ENCODE measurements at regions not wholly inside any gene's neighbourhood (a gene's known extent, or its start where the extent isn't known, plus 50 kb on each side); places are given as distances from the start of the nearest gene placed in this dataset.

GRCh38 chr14:94717808-94718207, 52.1 kb downstream of the GSC start:
- H3K4me3 Mint-ChIP-seq, result no peak overlapping the region
- no peaks in the 10 kb centered on the region for H3K4me1 Mint-ChIP-seq (ENCODE audit: low read depth)
- no peaks in the 10 kb centered on the region for H3K9me3 Mint-ChIP-seq
- H3K36me3 Mint-ChIP-seq (ENCODE audit: low read depth), result no peaks in the 10 kb centered on the region
- DNase-seq (ENCODE audit: low spot score), result no peak
- intact Hi-C loops (cut with micrococcal nuclease), result no loop called here
- H3K27ac Mint-ChIP-seq, result no peak overlapping the region
- no peaks in the 10 kb centered on the region for H3K27me3 Mint-ChIP-seq (ENCODE audit: insufficient read depth)

GRCh38 chr14:94716976-94717375, 52.9 kb downstream of the GSC start:
- Mint-ChIP-seq H3K9me3 (no peaks in the 10 kb centered on the region), H3K27ac (no peak overlapping the region), H3K4me1 (ENCODE audit: low read depth) (no peaks in the 10 kb centered on the region)

GRCh38 chr14:94713115-94713514, 56.8 kb downstream of the GSC start:
- H3K4me1 Mint-ChIP-seq (ENCODE audit: low read depth), result no peaks in the 10 kb centered on the region
- H3K9me3 Mint-ChIP-seq, result no peaks in the 10 kb centered on the region
- H3K36me3 Mint-ChIP-seq (ENCODE audit: low read depth), result no peaks in the 10 kb centered on the region
- DNase-seq (ENCODE audit: low spot score), result no peak
- no peak overlapping the region for H3K4me3 Mint-ChIP-seq
- no peaks in the 10 kb centered on the region for H3K27me3 Mint-ChIP-seq (ENCODE audit: insufficient read depth)
- intact Hi-C loops (cut with micrococcal nuclease), result no loop called here
- H3K27ac Mint-ChIP-seq, result no peak overlapping the region

More at GRCh38 chr14:94716976-94717375, 52.9 kb downstream of the GSC start:
- Mint-ChIP-seq H3K36me3 (ENCODE audit: low read depth) (no peaks in the 10 kb centered on the region), H3K27me3 (ENCODE audit: insufficient read depth) (no peaks in the 10 kb centered on the region), H3K4me3 (no peak overlapping the region)
- no peak for DNase-seq (ENCODE audit: low spot score)
- intact Hi-C loops (cut with micrococcal nuclease), result no loop called here

- intact Hi-C loops (cut with micrococcal nuclease), result no loop called here
- H3K9me3 Mint-ChIP-seq, result no peaks in the 10 kb centered on the region
- H3K4me1 Mint-ChIP-seq (ENCODE audit: low read depth), result no peaks in the 10 kb centered on the region
- no peak for DNase-seq (ENCODE audit: low spot score)
- no peaks in the 10 kb centered on the region for H3K36me3 Mint-ChIP-seq (ENCODE audit: low read depth)
- no peak overlapping the region for H3K27ac Mint-ChIP-seq
- H3K27me3 Mint-ChIP-seq (ENCODE audit: insufficient read depth), result no peaks in the 10 kb centered on the region
- H3K4me3 Mint-ChIP-seq, result no peak overlapping the region
Observed at GRCh38 chr14:94710731-94711130, 59.2 kb downstream of the GSC start.

GRCh38 chr14:94707494-94707893, 62.4 kb downstream of the GSC start:
- no peak for DNase-seq (ENCODE audit: low spot score)
- no peaks in the 10 kb centered on the region for H3K4me1 Mint-ChIP-seq (ENCODE audit: low read depth)
- intact Hi-C loops (cut with micrococcal nuclease), result no loop called here
- H3K36me3 Mint-ChIP-seq (ENCODE audit: low read depth), result no peaks in the 10 kb centered on the region
- peaks cover 2% of the 10 kb centered on the region for H3K27me3 Mint-ChIP-seq (ENCODE audit: insufficient read depth)
- H3K27ac Mint-ChIP-seq, result no peak overlapping the region
- H3K9me3 Mint-ChIP-seq, result no peaks in the 10 kb centered on the region
- H3K4me3 Mint-ChIP-seq, result no peak overlapping the region

GRCh38 chr14:94706133-94706532, 63.8 kb downstream of the GSC start:
- H3K4me1 Mint-ChIP-seq (ENCODE audit: low read depth), result no peaks in the 10 kb centered on the region
- H3K36me3 Mint-ChIP-seq (ENCODE audit: low read depth), result no peaks in the 10 kb centered on the region
- intact Hi-C loops (cut with micrococcal nuclease), result no loop called here
- no peak overlapping the region for H3K4me3 Mint-ChIP-seq
- peaks cover 2% of the 10 kb centered on the region for H3K27me3 Mint-ChIP-seq (ENCODE audit: insufficient read depth)
- no peaks in the 10 kb centered on the region for H3K9me3 Mint-ChIP-seq
- H3K27ac Mint-ChIP-seq, result no peak overlapping the region
- no peak for DNase-seq (ENCODE audit: low spot score)

GRCh38 chr14:94702629-94703028, 67.3 kb downstream of the GSC start:
- peaks cover 2% of the 10 kb centered on the region for H3K27me3 Mint-ChIP-seq (ENCODE audit: insufficient read depth)
- H3K4me3 Mint-ChIP-seq, result no peak overlapping the region
- no peak for DNase-seq (ENCODE audit: low spot score)
- H3K27ac Mint-ChIP-seq, result no peak overlapping the region
- no peaks in the 10 kb centered on the region for H3K36me3 Mint-ChIP-seq (ENCODE audit: low read depth)
- intact Hi-C loops (cut with micrococcal nuclease), result no loop called here
- H3K9me3 Mint-ChIP-seq, result no peaks in the 10 kb centered on the region
- no peaks in the 10 kb centered on the region for H3K4me1 Mint-ChIP-seq (ENCODE audit: low read depth)

- peaks cover 2% of the 10 kb centered on the region for H3K27me3 Mint-ChIP-seq (ENCODE audit: insufficient read depth)
Observed at GRCh38 chr14:94701861-94702370, 68.0 kb downstream of the GSC start.

GRCh38 chr14:94700336-94700735, 69.6 kb downstream of the GSC start:
- intact Hi-C loops (cut with micrococcal nuclease), result no loop called here
- Mint-ChIP-seq H3K9me3 (no peaks in the 10 kb centered on the region), H3K4me3 (no peak overlapping the region), H3K27me3 (ENCODE audit: insufficient read depth) (peaks cover 2% of the 10 kb centered on the region), H3K36me3 (ENCODE audit: low read depth) (no peaks in the 10 kb centered on the region), H3K27ac (no peak overlapping the region), H3K4me1 (ENCODE audit: low read depth) (no peaks in the 10 kb centered on the region)
- DNase-seq (ENCODE audit: low spot score), result no peak

More at GRCh38 chr14:94701861-94702370, 68.0 kb downstream of the GSC start:
- no peaks in the 10 kb centered on the region for H3K4me1 Mint-ChIP-seq (ENCODE audit: low read depth)
- intact Hi-C loops (cut with micrococcal nuclease), result no loop called here
- H3K36me3 Mint-ChIP-seq (ENCODE audit: low read depth), result no peaks in the 10 kb centered on the region
- no peak overlapping the region for H3K4me3 Mint-ChIP-seq
- no peak for DNase-seq (ENCODE audit: low spot score)
- H3K27ac Mint-ChIP-seq, result no peak overlapping the region
- H3K9me3 Mint-ChIP-seq, result no peaks in the 10 kb centered on the region

- intact Hi-C loops (cut with micrococcal nuclease), result loop anchor here (10.0 kb wide), 1 partner anchor 665 kb away; no protein-coding TSS in a partner anchor
- Mint-ChIP-seq H3K36me3 (ENCODE audit: low read depth) (no peaks in the 10 kb centered on the region), H3K27me3 (ENCODE audit: insufficient read depth) (peaks cover 2% of the 10 kb centered on the region), H3K4me3 (no peak overlapping the region), H3K4me1 (ENCODE audit: low read depth) (no peaks in the 10 kb centered on the region), H3K9me3 (no peaks in the 10 kb centered on the region), H3K27ac (no peak overlapping the region)
- DNase-seq (ENCODE audit: low spot score), result no peak
Observed at GRCh38 chr14:94699831-94700230, 70.1 kb downstream of the GSC start.

- no peaks in the 10 kb centered on the region for H3K27me3 Mint-ChIP-seq (ENCODE audit: insufficient read depth)
- no peak for DNase-seq (ENCODE audit: low spot score)
- H3K9me3 Mint-ChIP-seq, result no peaks in the 10 kb centered on the region
- H3K36me3 Mint-ChIP-seq (ENCODE audit: low read depth), result no peaks in the 10 kb centered on the region
- H3K4me3 Mint-ChIP-seq, result no peak overlapping the region
- intact Hi-C loops (cut with micrococcal nuclease), result loop anchor here (10.0 kb wide), 1 partner anchor 667 kb away; no protein-coding TSS in a partner anchor
- no peaks in the 10 kb centered on the region for H3K4me1 Mint-ChIP-seq (ENCODE audit: low read depth)
- H3K27ac Mint-ChIP-seq, result no peak overlapping the region
Observed at GRCh38 chr14:94697773-94698556, 71.9 kb downstream of the GSC start.

GRCh38 chr14:94696518-94696917, 73.4 kb downstream of the GSC start:
- intact Hi-C loops (cut with micrococcal nuclease), result loop anchor here (10.0 kb wide), 1 partner anchor 668 kb away; no protein-coding TSS in a partner anchor
- H3K27ac Mint-ChIP-seq, result no peak overlapping the region

GRCh38 chr14:94695231-94695630, 74.7 kb downstream of the GSC start:
- Mint-ChIP-seq H3K27ac (no peak overlapping the region), H3K4me1 (ENCODE audit: low read depth) (no peaks in the 10 kb centered on the region), H3K9me3 (no peaks in the 10 kb centered on the region), H3K27me3 (ENCODE audit: insufficient read depth) (peaks cover 5% of the 10 kb centered on the region), H3K36me3 (ENCODE audit: low read depth) (no peaks in the 10 kb centered on the region), H3K4me3 (no peak overlapping the region)
- intact Hi-C loops (cut with micrococcal nuclease), result loop anchor here (10.0 kb wide), 1 partner anchor 670 kb away; no protein-coding TSS in a partner anchor
- no peak for DNase-seq (ENCODE audit: low spot score)

More at GRCh38 chr14:94696518-94696917, 73.4 kb downstream of the GSC start:
- no peak for DNase-seq (ENCODE audit: low spot score)
- H3K4me1 Mint-ChIP-seq (ENCODE audit: low read depth), result no peaks in the 10 kb centered on the region
- H3K27me3 Mint-ChIP-seq (ENCODE audit: insufficient read depth), result no peaks in the 10 kb centered on the region
- H3K36me3 Mint-ChIP-seq (ENCODE audit: low read depth), result no peaks in the 10 kb centered on the region
- no peak overlapping the region for H3K4me3 Mint-ChIP-seq
- no peaks in the 10 kb centered on the region for H3K9me3 Mint-ChIP-seq
